Breast epithelium (tissue), 4 donors: ENCODE measurements at regions not wholly inside any gene's neighbourhood (a gene's known extent, or its start where the extent isn't known, plus 50 kb on each side); places are given as distances from the start of the nearest gene placed in this dataset.

Source experiments
- DNase-seq, 2 donors: peaks; one replicate each; pipeline ENCODE4 v3.0.0-alpha.2; 2019; ENCODE audit warnings: low spot score in 2 of 2
- H3K27ac ChIP-seq, 2 donors: fragments of 200-600 bp; sonication (generic) in 1 of 2; one replicate each; pipeline ENCODE4 v1.5.1; 2016 to 2019; ENCODE audit warnings: mild to moderate bottlenecking in 1 of 2
- H3K27me3 ChIP-seq, 2 donors: fragments of 200-600 bp; sonication (generic) in 1 of 2; one replicate each; pipeline versions ENCODE4 v1.5.1 to v1.6.0; 2017 to 2019; ENCODE audit warnings: control low read depth in 1 of 2, mild to moderate bottlenecking in 1 of 2
- H3K36me3 ChIP-seq: fragments of 200-600 bp; one replicate; pipeline ENCODE4 v1.5.1; 2019
- H3K4me1 ChIP-seq, 2 donors: fragments of 200-600 bp; sonication (generic); one replicate each; pipeline ENCODE4 v1.5.1; 2016 to 2019; ENCODE audit warnings: control low read depth in 1 of 2
- H3K4me3 ChIP-seq, 3 donors: fragments of 200-600 bp; sonication (generic); 1 replicate in 2 of 3; 2 replicates in 1 of 3; pipeline ENCODE4 v1.5.1; 2016 to 2019; ENCODE audit warnings: mild to moderate bottlenecking in 3 of 3, moderate library complexity in 2 of 3
- H3K9me3 ChIP-seq, 2 donors: fragments of 200-600 bp; sonication (generic) in 1 of 2; one replicate each; pipeline ENCODE4 v1.5.1; 2016 to 2019; ENCODE audit warnings: control low read depth in 1 of 2
- CTCF ChIP-seq, 3 donors: fragments of 450-650 bp; IDR thresholded peaks; one replicate each; pipeline ENCODE4 v1.5.1; 2016 to 2017; ENCODE audit warnings: antibody characterized with exemption in 3 of 3, mild to moderate bottlenecking in 3 of 3, moderate library complexity in 3 of 3
- POLR2A ChIP-seq: fragments of 450-650 bp; IDR thresholded peaks from one replicate; pipeline ENCODE4 v1.6.1; 2016; ENCODE audit warnings: antibody characterized with exemption, mild to moderate bottlenecking, moderate library complexity
- POLR2AphosphoS5 ChIP-seq, 3 donors: sonication (generic); formaldehyde crosslinking; IDR thresholded peaks; one replicate each; pipeline ENCODE4 v1.6.1; 2017; ENCODE audit warnings: antibody characterized with exemption in 3 of 3
- intact Hi-C: fragments of 100-400 bp; cut with DNase I; formaldehyde crosslinking; loops from one replicate; pipeline ENCODE4 v1.15.1; 2023; ENCODE audit warnings: low total_unique reads

GRCh38 chr2:120828829-120829632 lies 93.4 kb downstream of the GLI2 start:
- Histone ChIP-seq H3K36me3 (no peaks in the 10 kb centered on the region), H3K27ac (no peak overlapping the region), H3K9me3 (no peaks in the 10 kb centered on the region), H3K4me1 (no peaks in the 10 kb centered on the region), H3K27me3 (no peaks in the 10 kb centered on the region), H3K4me3 (no peak overlapping the region)
- intact Hi-C loops, result no loop called here
- no peak for TF ChIP-seq POLR2AphosphoS5 (IDR thresholded peaks at IDR 0.05)
- no peak for TF ChIP-seq POLR2A
- TF ChIP-seq CTCF (IDR thresholded peaks at IDR 0.05), result no peak
- DNase-seq, result no peak

- H3K36me3 ChIP-seq, result no peaks in the 10 kb centered on the region
- no peak overlapping the region for H3K27ac ChIP-seq
- H3K27me3 ChIP-seq, result no peaks in the 10 kb centered on the region
- intact Hi-C loops, result no loop called here
- no peaks in the 10 kb centered on the region for H3K4me1 ChIP-seq
- no peak overlapping the region for H3K4me3 ChIP-seq
- TF ChIP-seq POLR2A (no peak), POLR2AphosphoS5 (IDR thresholded peaks at IDR 0.05) (no peak), CTCF (IDR thresholded peaks at IDR 0.05) (no peak)
- DNase-seq, result no peak
- H3K9me3 ChIP-seq, result no peaks in the 10 kb centered on the region
Measured at GRCh38 chr2:120829633-120830025, 94.0 kb downstream of the GLI2 start.

GRCh38 chr2:120830096-120830830 lies 94.6 kb downstream of the GLI2 start:
- TF ChIP-seq CTCF (IDR thresholded peaks at IDR 0.05) (no peak), POLR2AphosphoS5 (IDR thresholded peaks at IDR 0.05) (no peak), POLR2A (no peak)
- H3K27me3 ChIP-seq, result no peaks in the 10 kb centered on the region
- H3K36me3 ChIP-seq, result no peaks in the 10 kb centered on the region
- H3K4me3 ChIP-seq, result no peak overlapping the region
- no peaks in the 10 kb centered on the region for H3K4me1 ChIP-seq
- no peaks in the 10 kb centered on the region for H3K9me3 ChIP-seq
- DNase-seq, result no peak
- intact Hi-C loops, result no loop called here
- no peak overlapping the region for H3K27ac ChIP-seq

DNA sequence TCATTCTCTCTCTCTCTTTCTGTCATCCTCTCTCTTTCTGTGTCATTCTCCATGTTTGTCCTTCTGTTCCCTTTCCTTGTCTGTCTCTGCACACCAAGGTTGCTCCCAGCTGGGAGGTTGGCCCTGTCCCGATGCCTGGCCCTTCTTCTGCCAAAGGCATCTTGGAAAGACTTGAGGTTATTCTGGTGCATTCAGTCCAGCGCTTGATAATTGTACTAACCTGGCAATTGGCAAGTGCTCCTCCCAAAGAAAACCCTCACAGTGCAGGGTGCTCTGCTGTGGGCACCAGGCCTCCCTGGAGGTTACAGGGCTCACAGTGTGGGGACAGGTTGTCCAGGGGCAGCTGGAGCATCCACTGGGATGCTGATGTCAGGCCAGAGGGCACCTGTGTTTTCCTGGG lies 95.4 kb downstream of the GLI2 start:
- Histone ChIP-seq H3K27me3 (no peaks in the 10 kb centered on the region), H3K9me3 (no peaks in the 10 kb centered on the region), H3K4me1 (no peaks in the 10 kb centered on the region), H3K4me3 (no peak overlapping the region), H3K36me3 (no peaks in the 10 kb centered on the region), H3K27ac (no peak overlapping the region)
- intact Hi-C loops, result no loop called here
- no peak for DNase-seq
- no peak for TF ChIP-seq CTCF (IDR thresholded peaks at IDR 0.05)
- TF ChIP-seq POLR2A, result no peak
- no peak for TF ChIP-seq POLR2AphosphoS5 (IDR thresholded peaks at IDR 0.05)

DNA sequence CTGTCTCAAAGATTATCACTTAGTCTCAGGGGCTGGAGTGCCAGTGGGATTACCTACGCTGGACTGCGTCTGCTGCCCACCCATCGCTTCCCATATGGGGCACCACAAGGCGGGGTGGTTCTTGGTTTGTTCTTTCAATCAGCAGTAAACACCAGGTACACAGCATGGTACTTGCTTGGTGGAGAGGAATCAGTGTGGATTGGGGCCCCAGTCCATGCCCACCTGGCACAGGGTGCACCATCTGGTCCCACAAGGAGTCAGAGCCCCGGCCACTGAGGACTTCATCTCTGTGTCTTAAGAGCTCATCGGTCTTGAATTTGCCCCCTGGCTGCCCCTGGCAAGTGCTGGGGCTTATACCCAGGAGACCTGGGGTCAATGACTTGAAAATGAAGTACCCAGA lies 96.2 kb downstream of the GLI2 start:
- Histone ChIP-seq H3K4me3 (no peak overlapping the region), H3K27me3 (no peaks in the 10 kb centered on the region), H3K4me1 (no peaks in the 10 kb centered on the region), H3K9me3 (no peaks in the 10 kb centered on the region), H3K36me3 (no peaks in the 10 kb centered on the region), H3K27ac (no peak overlapping the region)
- DNase-seq, result no peak
- intact Hi-C loops, result no loop called here
- no peak for TF ChIP-seq CTCF (IDR thresholded peaks at IDR 0.05)
- no peak for TF ChIP-seq POLR2A
- no peak for TF ChIP-seq POLR2AphosphoS5 (IDR thresholded peaks at IDR 0.05)
